ENCODE measurements at regions not wholly inside any gene's neighbourhood (a gene's known extent, or its start where the extent isn't known, plus 50 kb on each side); places are given as distances from the start of the nearest gene placed in this dataset.

DNA sequence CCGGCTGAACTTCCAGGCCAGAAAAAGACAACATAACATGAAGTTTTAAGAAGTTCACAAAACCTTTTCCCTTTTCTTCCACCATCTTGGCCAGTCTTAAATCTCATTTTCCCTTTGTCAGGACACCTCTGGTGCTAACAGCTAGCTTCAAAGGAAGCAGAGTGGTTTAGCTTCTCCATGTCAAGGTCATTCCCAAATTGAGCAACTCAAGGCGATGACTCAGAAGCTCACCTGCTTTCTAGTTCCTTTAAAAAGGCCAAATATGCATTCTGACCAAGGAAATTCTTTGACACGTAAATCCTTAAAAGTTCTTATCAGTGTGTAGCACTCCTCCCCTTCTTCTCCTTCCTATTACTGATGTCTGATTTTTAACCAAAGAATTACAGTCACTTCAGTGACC, 69.6 kb upstream of the VGLL2 start:
- H3K27ac ChIP-seq, result no peak overlapping the region
- TF ChIP-seq ZFX (IDR thresholded peaks at IDR 0.05; ENCODE audit: borderline replicate concordance), result no peak
- TF ChIP-seq, protein P1, sequence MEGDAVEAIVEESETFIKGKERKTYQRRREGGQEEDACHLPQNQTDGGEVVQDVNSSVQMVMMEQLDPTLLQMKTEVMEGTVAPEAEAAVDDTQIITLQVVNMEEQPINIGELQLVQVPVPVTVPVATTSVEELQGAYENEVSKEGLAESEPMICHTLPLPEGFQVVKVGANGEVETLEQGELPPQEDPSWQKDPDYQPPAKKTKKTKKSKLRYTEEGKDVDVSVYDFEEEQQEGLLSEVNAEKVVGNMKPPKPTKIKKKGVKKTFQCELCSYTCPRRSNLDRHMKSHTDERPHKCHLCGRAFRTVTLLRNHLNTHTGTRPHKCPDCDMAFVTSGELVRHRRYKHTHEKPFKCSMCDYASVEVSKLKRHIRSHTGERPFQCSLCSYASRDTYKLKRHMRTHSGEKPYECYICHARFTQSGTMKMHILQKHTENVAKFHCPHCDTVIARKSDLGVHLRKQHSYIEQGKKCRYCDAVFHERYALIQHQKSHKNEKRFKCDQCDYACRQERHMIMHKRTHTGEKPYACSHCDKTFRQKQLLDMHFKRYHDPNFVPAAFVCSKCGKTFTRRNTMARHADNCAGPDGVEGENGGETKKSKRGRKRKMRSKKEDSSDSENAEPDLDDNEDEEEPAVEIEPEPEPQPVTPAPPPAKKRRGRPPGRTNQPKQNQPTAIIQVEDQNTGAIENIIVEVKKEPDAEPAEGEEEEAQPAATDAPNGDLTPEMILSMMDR (IDR thresholded peaks at IDR 0.05), result no peak

DNA sequence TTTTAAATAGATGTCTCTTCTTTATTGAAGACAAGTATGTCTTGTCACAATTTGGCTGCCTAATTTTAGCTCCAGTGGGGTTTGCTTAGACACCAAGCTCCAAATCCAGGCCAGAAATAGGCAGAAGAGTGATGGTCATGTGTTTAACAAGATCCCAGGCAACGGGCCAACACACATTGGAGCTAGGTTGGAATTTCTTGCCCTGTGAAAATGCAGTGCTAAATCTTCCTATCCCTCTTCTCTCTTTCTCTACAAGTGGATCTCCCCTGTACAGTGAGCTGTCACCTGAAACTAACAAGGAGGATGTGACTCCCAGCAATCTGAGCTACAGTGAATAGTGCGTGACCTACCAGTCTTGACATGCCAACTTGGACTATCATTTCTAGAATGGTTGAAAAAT, 65.3 kb upstream of the VGLL2 start:
- TF ChIP-seq, protein P1 (IDR thresholded peaks at IDR 0.05), result no peak
- no peak for TF ChIP-seq ZFX (IDR thresholded peaks at IDR 0.05; ENCODE audit: borderline replicate concordance)

DNA sequence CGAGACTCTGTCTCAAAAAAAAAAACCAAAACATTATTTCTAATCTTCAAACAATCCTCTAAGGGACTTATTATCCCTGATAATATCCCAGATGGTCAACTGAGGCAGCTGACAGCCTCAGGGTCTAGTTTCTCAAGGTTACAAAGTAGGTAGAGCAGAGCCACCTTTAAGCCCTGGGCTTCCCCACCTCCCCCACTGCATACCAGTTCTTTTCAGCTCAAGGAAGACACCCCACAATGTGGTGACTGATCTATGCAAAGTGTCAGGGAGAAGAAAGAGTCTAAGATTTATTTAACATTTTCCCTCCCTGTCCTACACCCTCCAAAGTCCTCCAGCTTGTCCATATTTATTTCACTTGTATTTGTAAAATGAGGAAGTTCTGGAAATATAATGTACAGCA, 60.5 kb upstream of the VGLL2 start:
- TF ChIP-seq, protein P1 (IDR thresholded peaks at IDR 0.05), result no peak
- no peak for TF ChIP-seq ZFX (IDR thresholded peaks at IDR 0.05; ENCODE audit: borderline replicate concordance)
- H3K27ac ChIP-seq, result no peak overlapping the region

More for the DNA sequence above, 65.3 kb upstream of the VGLL2 start:
- no peak overlapping the region for H3K27ac ChIP-seq

DNA sequence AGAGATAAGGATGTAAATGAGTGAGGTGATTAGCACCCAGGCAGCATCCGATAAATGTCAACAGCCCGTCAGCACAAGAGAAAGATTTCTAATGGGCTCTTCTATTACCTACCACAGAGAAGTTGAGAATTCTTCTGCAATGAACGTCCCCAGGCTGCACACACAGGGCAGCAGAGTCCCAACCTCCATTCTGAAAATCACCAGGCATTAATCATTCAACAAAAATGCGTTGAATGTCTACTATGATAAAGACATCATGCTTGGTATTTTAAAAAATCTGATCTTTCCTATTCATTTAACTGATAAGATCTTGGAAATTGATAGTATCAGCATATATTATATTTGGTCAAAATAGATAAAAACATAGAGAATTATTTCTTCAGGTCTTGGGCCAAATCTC, 59.5 kb upstream of the VGLL2 start:
- H3K27ac ChIP-seq, result no peak overlapping the region
- TF ChIP-seq ZFX (IDR thresholded peaks at IDR 0.05; ENCODE audit: borderline replicate concordance), result no peak
- TF ChIP-seq, protein P1 (IDR thresholded peaks at IDR 0.05), result no peak

DNA sequence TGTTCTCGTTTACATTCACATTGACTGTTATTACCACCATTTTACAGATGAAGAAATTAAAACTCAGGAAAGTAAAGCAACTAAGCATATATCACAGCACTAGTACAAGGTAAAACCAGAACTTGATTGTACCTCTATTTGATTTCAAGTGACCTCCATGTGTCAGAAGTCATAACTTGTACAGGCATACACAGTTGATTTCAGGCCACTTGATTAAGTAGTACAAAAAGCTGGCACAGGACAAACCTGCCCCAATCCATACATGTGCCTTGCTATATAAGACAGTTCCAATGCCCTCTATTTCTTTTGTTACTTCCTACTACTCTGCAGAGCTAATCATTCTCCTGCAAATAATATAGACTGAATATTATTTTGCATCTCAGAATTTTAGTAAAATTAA, 58.8 kb upstream of the VGLL2 start:
- H3K27ac ChIP-seq, result no peak overlapping the region
- no peak for TF ChIP-seq ZFX (IDR thresholded peaks at IDR 0.05; ENCODE audit: borderline replicate concordance)
- TF ChIP-seq, protein P1 (IDR thresholded peaks at IDR 0.05), result no peak

DNA sequence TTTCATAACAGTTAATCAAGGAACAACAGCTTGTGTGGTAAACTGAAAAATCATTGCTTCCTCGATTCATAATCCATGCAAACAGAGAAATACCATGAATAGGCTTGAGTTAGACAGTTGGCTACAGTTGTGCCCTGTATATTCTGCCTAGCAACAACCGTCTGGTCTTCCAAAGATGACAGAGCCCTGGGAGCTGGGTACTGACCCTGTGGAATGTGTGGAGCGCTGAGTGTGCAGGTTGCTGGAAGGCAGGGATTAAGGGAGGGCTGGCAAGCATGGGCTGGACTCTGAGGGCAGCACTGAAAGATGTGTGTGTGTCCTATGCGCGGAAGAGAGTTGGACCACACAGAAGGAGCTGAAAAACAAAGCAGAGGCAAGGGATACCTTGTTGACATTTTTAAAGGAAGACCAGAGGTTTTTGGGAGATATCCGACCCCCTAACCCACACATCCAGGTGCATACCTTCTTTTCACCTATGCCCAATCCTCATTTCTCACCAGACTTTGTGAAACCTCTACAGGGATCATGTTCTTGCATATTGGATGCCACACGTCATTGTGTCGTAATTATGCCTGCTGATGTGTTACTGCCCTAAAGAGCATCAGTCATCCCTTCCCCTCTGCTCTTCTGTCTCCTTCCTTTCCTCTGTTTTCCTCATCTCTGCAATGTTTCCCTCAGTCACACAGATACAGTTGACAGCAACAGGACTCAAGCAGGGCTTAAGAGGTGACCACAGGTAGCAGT, 58.2 kb upstream of the VGLL2 start:
- TF ChIP-seq, protein P1 (IDR thresholded peaks at IDR 0.05), result no peak
- TF ChIP-seq ZFX (IDR thresholded peaks at IDR 0.05; ENCODE audit: borderline replicate concordance), result no peak

DNA sequence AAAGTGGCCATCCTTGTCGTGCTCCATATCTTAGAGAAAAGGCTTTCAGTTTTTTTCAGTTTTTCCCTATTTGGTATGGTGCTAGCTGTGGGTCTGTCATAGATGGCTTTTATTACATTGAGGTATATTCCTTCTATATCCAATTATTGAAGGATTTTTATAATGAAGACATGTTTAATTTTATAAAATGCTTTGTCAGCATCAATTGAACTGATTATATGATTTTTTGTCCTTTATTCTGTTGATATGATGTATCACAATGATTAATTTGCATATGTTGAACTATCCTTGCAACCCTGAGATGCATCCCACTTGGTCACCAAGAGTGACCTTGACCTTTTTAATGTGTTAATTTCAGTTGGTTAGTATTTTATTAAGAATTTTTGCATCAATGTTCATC, 55.1 kb upstream of the VGLL2 start:
- TF ChIP-seq, protein P1 (IDR thresholded peaks at IDR 0.05), result no peak
- no peak for TF ChIP-seq ZFX (IDR thresholded peaks at IDR 0.05; ENCODE audit: borderline replicate concordance)
- no peak overlapping the region for H3K27ac ChIP-seq

More for the DNA sequence above, 58.2 kb upstream of the VGLL2 start:
- H3K27ac ChIP-seq, result no peak overlapping the region

Data from 22Rv1 (cell line).